Neuronal stem cell (in vitro differentiated cells): ENCODE measurements at regions not wholly inside any gene's neighbourhood (a gene's known extent, or its start where the extent isn't known, plus 50 kb on each side); places are given as distances from the start of the nearest gene placed in this dataset.
A peak's percentile ranks its signal among the peaks of the same experiment; 100 is the strongest.

Source experiments
- DNase-seq: peaks from one replicate; pipeline ENCODE4 v3.0.0-alpha.2; 2013; ENCODE audit warnings: low spot score
- H2AFZ ChIP-seq: one replicate; pipeline ENCODE4 v1.6.1; 2013; ENCODE audit warnings: mild to moderate bottlenecking, low read length, inconsistent platforms
- H2AK5ac ChIP-seq: 2 replicates; pipeline ENCODE4 v1.6.1; 2013; ENCODE audit warnings: low read depth, mild to moderate bottlenecking, inconsistent platforms, low read length, moderate library complexity, mixed read lengths
- H2BK120ac ChIP-seq: 2 replicates; pipeline ENCODE4 v1.6.1; 2013; ENCODE audit warnings: low read depth, mild to moderate bottlenecking, inconsistent platforms, low read length, moderate library complexity, mixed read lengths
- H2BK12ac ChIP-seq: one replicate; pipeline ENCODE4 v1.6.1; 2013; ENCODE audit warnings: low read length, inconsistent platforms
- H2BK15ac ChIP-seq: 2 replicates; pipeline ENCODE4 v1.6.1; 2013; ENCODE audit warnings: mild to moderate bottlenecking, low read length, inconsistent platforms, mixed read lengths
- H2BK5ac ChIP-seq: one replicate; pipeline ENCODE4 v1.6.1; 2013; ENCODE audit warnings: inconsistent platforms, mild to moderate bottlenecking, low read length, moderate library complexity
- H3K14ac ChIP-seq: one replicate; pipeline ENCODE4 v1.6.1; 2013; ENCODE audit warnings: low read length, inconsistent platforms
- H3K18ac ChIP-seq: 2 replicates; pipeline ENCODE4 v1.6.1; 2013; ENCODE audit warnings: low read length, inconsistent platforms
- H3K23ac ChIP-seq: 2 replicates; pipeline ENCODE4 v1.6.1; 2013; ENCODE audit warnings: low read depth, mild to moderate bottlenecking, mixed read lengths, low read length, inconsistent platforms; ENCODE audit not compliant: poor library complexity
- H3K27ac ChIP-seq: replicated peaks from 3 replicates; pipeline ENCODE4 v1.5.1; 2013; ENCODE audit warnings: low read length, inconsistent platforms
- H3K27me3 ChIP-seq, 3 experiments: 2 replicates each; pipeline ENCODE4 v1.6.1; 2013; ENCODE audit warnings: low read length in 3 of 3, mild to moderate bottlenecking in 2 of 3, inconsistent platforms in 1 of 3, low read depth in 1 of 3, mixed read lengths in 1 of 3, moderate library complexity in 1 of 3; ENCODE audit not compliant: control insufficient read depth in 3 of 3, insufficient read depth in 3 of 3
- H3K36me3 ChIP-seq, 2 donors: replicated peaks in 1 of 2; 2 replicates each; pipeline ENCODE4 v1.6.1; 2013; ENCODE audit warnings: low read length in 2 of 2; ENCODE audit not compliant: control insufficient read depth in 2 of 2, insufficient read depth in 2 of 2
- H3K4ac ChIP-seq: 2 replicates; pipeline ENCODE4 v1.6.1; 2013; ENCODE audit warnings: inconsistent platforms, mild to moderate bottlenecking, low read length, moderate library complexity
- H3K4me1 ChIP-seq, 2 donors: 1 replicate in 1 of 2; 2 replicates in 1 of 2; pipeline ENCODE4 v1.6.1; 2013; ENCODE audit warnings: low read length in 2 of 2, low read depth in 1 of 2; ENCODE audit not compliant: control insufficient read depth in 2 of 2, insufficient read depth in 1 of 2
- H3K4me2 ChIP-seq: one replicate; pipeline ENCODE4 v1.6.1; 2013; ENCODE audit warnings: mild to moderate bottlenecking, low read length, inconsistent platforms; ENCODE audit not compliant: insufficient read depth, poor library complexity, severe bottlenecking
- H3K4me3 ChIP-seq, 2 donors: 2 replicates each; pipeline ENCODE4 v1.5.1; 2013; ENCODE audit warnings: low read length in 2 of 2, mild to moderate bottlenecking in 2 of 2, inconsistent platforms in 1 of 2, moderate library complexity in 1 of 2
- H3K79me1 ChIP-seq: one replicate; pipeline ENCODE4 v1.6.1; 2013; ENCODE audit warnings: low read depth, mild to moderate bottlenecking, inconsistent platforms, low read length, moderate library complexity
- H3K9ac ChIP-seq: one replicate; pipeline ENCODE4 v1.6.1; 2013; ENCODE audit warnings: mild to moderate bottlenecking, low read depth, low read length, inconsistent platforms; ENCODE audit not compliant: poor library complexity
- H3K9me3 ChIP-seq, 2 donors: replicated peaks in 1 of 2; 2 replicates each; pipeline versions ENCODE3 to v1.6.1; 2013; ENCODE audit warnings: low read length in 2 of 2, mild to moderate bottlenecking in 2 of 2, inconsistent platforms in 1 of 2, low read depth in 1 of 2, mixed read lengths in 1 of 2, moderate library complexity in 1 of 2; ENCODE audit not compliant: control insufficient read depth in 2 of 2, insufficient read depth in 1 of 2
- H4K8ac ChIP-seq: one replicate; pipeline ENCODE4 v1.6.1; 2013; ENCODE audit warnings: low read depth, mild to moderate bottlenecking, inconsistent platforms, low read length, moderate library complexity
- H4K91ac ChIP-seq: one replicate; pipeline ENCODE4 v1.6.1; 2013; ENCODE audit warnings: low read length, low read depth, mild to moderate bottlenecking, inconsistent platforms; ENCODE audit not compliant: poor library complexity
- WGBS, 2 donors: extraction: QIAGEN DNeasy Blood & Tissue Kit; methylation state at CpG; one replicate each; pipeline ENCODE4 v1.1.7; 2013; ENCODE audit warnings: missing lambda C conversion rate in 2 of 2, mixed read lengths in 1 of 2; ENCODE audit not compliant: insufficient read length in 2 of 2, insufficient replicate concordance in 1 of 2; ENCODE audit errors: extremely low coverage in 2 of 2; 5-methylcytosine and 5-hydroxymethylcytosine counted together

GRCh38 chr3:181912384-181912783, 200.7 kb downstream of the SOX2 start:
- no peaks in the 10 kb centered on the region for H3K9me3 ChIP-seq
- no peak overlapping the region for H4K8ac ChIP-seq
- H2BK120ac ChIP-seq = no peak overlapping the region
- no peak overlapping the region for H3K4ac ChIP-seq
- no peaks in the 10 kb centered on the region for H3K27me3 ChIP-seq
- no peak overlapping the region for H3K9ac ChIP-seq
- no peak overlapping the region for H3K27ac ChIP-seq
- H2BK5ac ChIP-seq = no peak overlapping the region
- WGBS, 2 donors = no CpG with 5 or more reads among the region's 4 CpGs
- no peak for DNase-seq
- no peak overlapping the region for H2BK15ac ChIP-seq
- no peak overlapping the region for H3K4me2 ChIP-seq
- H2AFZ ChIP-seq = peak overlapping the region; percentile 1
- H3K79me1 ChIP-seq = no peaks in the 10 kb centered on the region
- H3K18ac ChIP-seq = no peak overlapping the region
- no peaks in the 10 kb centered on the region for H3K36me3 ChIP-seq
- no peak overlapping the region for H2AK5ac ChIP-seq
- no peak overlapping the region for H3K14ac ChIP-seq
- no peak overlapping the region for H2BK12ac ChIP-seq
- H3K4me1 ChIP-seq = peaks cover 14 to 17% of the 10 kb centered on the region in 2 donors
- no peak overlapping the region for H3K23ac ChIP-seq
- no peak overlapping the region for H3K4me3 ChIP-seq
- no peak overlapping the region for H4K91ac ChIP-seq

- no peaks in the 10 kb centered on the region for H3K79me1 ChIP-seq
- H3K18ac ChIP-seq = no peak overlapping the region
- H2BK5ac ChIP-seq = no peak overlapping the region
- H3K27ac ChIP-seq = no peak overlapping the region
- H3K4me3 ChIP-seq = no peak overlapping the region
- no peak overlapping the region for H3K9ac ChIP-seq
- no peak overlapping the region for H3K14ac ChIP-seq
- no peak overlapping the region for H2BK15ac ChIP-seq
- no peak overlapping the region for H3K23ac ChIP-seq
- no peak overlapping the region for H2AK5ac ChIP-seq
- WGBS, 2 donors = no CpG with 5 or more reads among the region's 2 CpGs
- no peak overlapping the region for H3K4me2 ChIP-seq
- no peaks in the 10 kb centered on the region for H3K9me3 ChIP-seq
- DNase-seq = no peak
- no peaks in the 10 kb centered on the region for H3K27me3 ChIP-seq
- no peak overlapping the region for H2AFZ ChIP-seq
- no peak overlapping the region for H2BK12ac ChIP-seq
- H4K8ac ChIP-seq = no peak overlapping the region
- no peak overlapping the region for H2BK120ac ChIP-seq
- H3K4ac ChIP-seq = no peak overlapping the region
- H3K4me1 ChIP-seq = peaks cover 10 to 11% of the 10 kb centered on the region in 2 donors
- no peak overlapping the region for H4K91ac ChIP-seq
- H3K36me3 ChIP-seq = no peaks in the 10 kb centered on the region
Observed at GRCh38 chr3:181913254-181913653, 201.5 kb downstream of the SOX2 start.

GRCh38 chr3:181915551-181915950, 203.8 kb downstream of the SOX2 start:
- H3K36me3 ChIP-seq = no peaks in the 10 kb centered on the region
- DNase-seq = no peak
- no peak overlapping the region for H3K4ac ChIP-seq
- H4K8ac ChIP-seq = no peak overlapping the region
- peak overlapping the region; percentile 17 for H2AFZ ChIP-seq
- H2BK5ac ChIP-seq = no peak overlapping the region
- H2BK15ac ChIP-seq = no peak overlapping the region
- H3K18ac ChIP-seq = no peak overlapping the region
- H3K23ac ChIP-seq = no peak overlapping the region
- H3K9me3 ChIP-seq = no peaks in the 10 kb centered on the region
- no peaks in the 10 kb centered on the region for H3K27me3 ChIP-seq
- H2AK5ac ChIP-seq = no peak overlapping the region
- H3K4me2 ChIP-seq = no peak overlapping the region
- H3K14ac ChIP-seq = no peak overlapping the region
- H3K79me1 ChIP-seq = no peaks in the 10 kb centered on the region
- no peak overlapping the region for H3K27ac ChIP-seq
- H3K4me1 ChIP-seq = peaks cover 10 to 11% of the 10 kb centered on the region in 2 donors
- WGBS, 2 donors = no CpG with 5 or more reads among the region's 6 CpGs
- H4K91ac ChIP-seq = no peak overlapping the region
- no peak overlapping the region for H2BK12ac ChIP-seq
- no peak overlapping the region for H2BK120ac ChIP-seq
- H3K9ac ChIP-seq = no peak overlapping the region
- no peak overlapping the region for H3K4me3 ChIP-seq

GRCh38 chr3:181916013-181916412, 204.3 kb downstream of the SOX2 start:
- Histone ChIP-seq H3K9ac (no peak overlapping the region), H3K4me2 (no peak overlapping the region), H3K4me1 (peaks cover 10 to 11% of the 10 kb centered on the region in 2 donors), H4K8ac (no peak overlapping the region), H3K18ac (no peak overlapping the region), H4K91ac (no peak overlapping the region), H3K14ac (no peak overlapping the region), H3K9me3 (no peaks in the 10 kb centered on the region), H2AFZ (peak overlapping the region; percentile 17), H3K27me3 (no peaks in the 10 kb centered on the region), H2BK5ac (no peak overlapping the region), H3K36me3 (no peaks in the 10 kb centered on the region), H3K23ac (no peak overlapping the region), H3K4me3 (no peak overlapping the region), H2AK5ac (no peak overlapping the region), H2BK15ac (no peak overlapping the region), H2BK120ac (no peak overlapping the region), H3K79me1 (no peaks in the 10 kb centered on the region), H2BK12ac (no peak overlapping the region), H3K27ac (no peak overlapping the region), H3K4ac (no peak overlapping the region)
- DNase-seq = no peak
- WGBS, 2 donors = no CpG with 5 or more reads among the region's 3 CpGs
